Activated CD8-positive, alpha-beta T cell treated with anti-CD3 and anti-CD28 coated beads for 36 hours (primary cell): ENCODE measurements at regions not wholly inside any gene's neighbourhood (a gene's known extent, or its start where the extent isn't known, plus 50 kb on each side); places are given as distances from the start of the nearest gene placed in this dataset.

Source experiments
- ATAC-seq: fragments of 200-7000 bp; cut with Tn5 transposase; one replicate; pipeline ENCODE4 v1.10.0; 2021; ENCODE audit warnings: mild to moderate bottlenecking, moderate library complexity
- CTCF ChIA-PET: fragments of 350-600 bp; sonication (Branson Sonifier 250); formaldehyde crosslinking; loops from one replicate; lab custom pipeline; 2021; ENCODE audit warnings: antibody characterized with exemption; lab: Charles Lee
- POLR2A ChIA-PET: fragments of 350-600 bp; sonication (Branson Sonifier 250); formaldehyde crosslinking; loops from one replicate; lab custom pipeline; 2021; ENCODE audit warnings: antibody characterized with exemption; lab: Charles Lee
- DNase-seq: peaks from one replicate; pipeline ENCODE4 v3.0.0-alpha.2; 2020
- H3K27ac Mint-ChIP-seq: one replicate; pipeline ENCODE4 v1.8.0; 2021; ENCODE audit warnings: mild to moderate bottlenecking, mixed read lengths
- H3K27me3 Mint-ChIP-seq: one replicate; pipeline ENCODE4 v1.8.0; 2021; ENCODE audit warnings: mixed read lengths
- H3K36me3 Mint-ChIP-seq: one replicate; pipeline ENCODE4 v1.8.0; 2021; ENCODE audit warnings: low read depth, mixed read lengths
- H3K4me1 Mint-ChIP-seq: one replicate; pipeline ENCODE4 v1.8.0; 2021; ENCODE audit warnings: low read depth, mixed read lengths
- H3K4me3 Mint-ChIP-seq: one replicate; pipeline ENCODE4 v1.8.0; 2021; ENCODE audit warnings: mild to moderate bottlenecking, moderate library complexity, mixed read lengths
- H3K9me3 Mint-ChIP-seq: one replicate; pipeline ENCODE4 v1.8.0; 2021; ENCODE audit warnings: mixed read lengths
- CTCF ChIP-seq: fragments of 200-600 bp; IDR thresholded peaks from one replicate; pipeline ENCODE4 v1.8.0; 2022; ENCODE audit warnings: antibody characterized with exemption, mild to moderate bottlenecking
- intact Hi-C: fragments of 100-400 bp; cut with micrococcal nuclease; formaldehyde crosslinking; loops from one replicate; pipeline ENCODE4 v1.10.0; 2022

DNA sequence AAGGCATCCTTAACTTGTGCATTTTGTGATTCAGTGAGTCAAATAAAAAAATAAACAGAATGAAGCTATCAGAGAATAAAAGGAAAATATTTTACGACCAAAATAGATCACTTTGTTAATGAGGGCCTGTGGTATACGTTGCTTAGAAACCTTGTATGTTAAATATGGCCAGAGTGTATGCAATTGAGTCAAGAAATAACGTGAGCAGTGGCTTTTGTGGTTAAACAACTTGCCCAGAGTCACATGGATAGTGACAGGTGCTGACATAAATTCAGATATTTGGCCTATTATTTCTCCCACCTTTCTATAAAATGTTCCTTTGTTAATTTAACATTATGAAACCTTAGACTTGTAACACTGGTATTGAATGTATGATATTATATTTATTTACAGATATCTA lies 393.4 kb downstream of the PABPC4L start:
- TF ChIP-seq CTCF = no peak
- H3K27ac Mint-ChIP-seq = no peak overlapping the region
- no peaks in the 10 kb centered on the region for H3K36me3 Mint-ChIP-seq
- DNase-seq (no peak), ATAC-seq (no peak)
- no peaks in the 10 kb centered on the region for H3K4me1 Mint-ChIP-seq
- no peaks in the 10 kb centered on the region for H3K27me3 Mint-ChIP-seq
- H3K4me3 Mint-ChIP-seq = no peak overlapping the region
- CTCF ChIA-PET = no interaction called here
- intact Hi-C loops = no loop called here
- H3K9me3 Mint-ChIP-seq = peaks cover 2% of the 10 kb centered on the region
- POLR2A ChIA-PET = no interaction called here

GRCh38 chr4:133803341-133803740 lies 398.2 kb downstream of the PABPC4L start:
- intact Hi-C loops = no loop called here
- Mint-ChIP-seq H3K4me1 (no peaks in the 10 kb centered on the region), H3K27me3 (no peaks in the 10 kb centered on the region), H3K27ac (no peak overlapping the region), H3K9me3 (no peaks in the 10 kb centered on the region), H3K36me3 (no peaks in the 10 kb centered on the region), H3K4me3 (no peak overlapping the region)
- CTCF ChIA-PET = no interaction called here
- no peak for TF ChIP-seq CTCF
- no peak for DNase-seq
- POLR2A ChIA-PET = no interaction called here
- ATAC-seq = no peak

DNA sequence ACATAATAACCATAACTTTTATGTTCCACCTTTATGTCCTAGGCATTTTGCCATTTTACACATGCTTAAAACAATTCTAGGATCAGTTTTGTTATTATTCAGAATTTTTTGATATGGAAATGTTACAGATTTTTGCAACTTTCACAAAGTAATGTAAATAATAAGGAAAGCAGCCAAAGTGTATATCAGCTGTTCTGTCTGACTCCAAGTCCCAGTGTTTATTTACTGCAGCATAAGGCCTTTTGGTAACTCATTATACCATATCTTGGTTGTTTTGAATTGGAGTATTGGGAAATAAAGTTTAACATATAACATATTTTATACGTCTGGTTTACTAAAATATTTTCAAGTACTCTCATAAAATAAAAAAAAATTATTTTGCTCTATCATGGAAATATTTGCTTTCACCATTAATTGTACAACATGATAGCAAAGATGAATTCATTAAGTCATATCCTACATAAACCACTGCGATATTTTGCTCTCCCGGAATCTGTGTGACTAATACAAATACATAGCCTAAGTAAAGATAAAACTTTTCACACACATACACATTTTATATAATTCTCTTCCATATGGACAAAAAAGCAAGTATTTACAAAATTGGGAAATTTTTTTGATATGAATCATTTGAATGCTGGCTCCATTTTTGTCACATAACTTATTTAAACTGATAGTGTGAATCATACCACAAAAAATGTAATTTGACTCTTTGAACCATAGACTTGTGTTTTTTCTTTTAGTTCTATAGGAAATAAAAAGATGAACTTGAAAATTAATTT lies 399.0 kb downstream of the PABPC4L start:
- no peaks in the 10 kb centered on the region for H3K36me3 Mint-ChIP-seq
- ChIA-PET POLR2A (no interaction called here), CTCF (no interaction called here)
- ATAC-seq = no peak
- H3K4me1 Mint-ChIP-seq = no peaks in the 10 kb centered on the region
- no peaks in the 10 kb centered on the region for H3K9me3 Mint-ChIP-seq
- DNase-seq = no peak
- no peaks in the 10 kb centered on the region for H3K27me3 Mint-ChIP-seq
- H3K27ac Mint-ChIP-seq = no peak overlapping the region
- H3K4me3 Mint-ChIP-seq = no peak overlapping the region
- no peak for TF ChIP-seq CTCF
- intact Hi-C loops = no loop called here

- Mint-ChIP-seq H3K9me3 (no peaks in the 10 kb centered on the region), H3K4me1 (no peaks in the 10 kb centered on the region), H3K4me3 (no peak overlapping the region), H3K36me3 (no peaks in the 10 kb centered on the region), H3K27ac (no peak overlapping the region), H3K27me3 (no peaks in the 10 kb centered on the region)
- ATAC-seq = no peak
- no peak for DNase-seq
- ChIA-PET CTCF (no interaction called here), POLR2A (no interaction called here)
- TF ChIP-seq CTCF = no peak
- intact Hi-C loops = no loop called here
Measured at GRCh38 chr4:133801883-133802282, 399.7 kb downstream of the PABPC4L start.

DNA sequence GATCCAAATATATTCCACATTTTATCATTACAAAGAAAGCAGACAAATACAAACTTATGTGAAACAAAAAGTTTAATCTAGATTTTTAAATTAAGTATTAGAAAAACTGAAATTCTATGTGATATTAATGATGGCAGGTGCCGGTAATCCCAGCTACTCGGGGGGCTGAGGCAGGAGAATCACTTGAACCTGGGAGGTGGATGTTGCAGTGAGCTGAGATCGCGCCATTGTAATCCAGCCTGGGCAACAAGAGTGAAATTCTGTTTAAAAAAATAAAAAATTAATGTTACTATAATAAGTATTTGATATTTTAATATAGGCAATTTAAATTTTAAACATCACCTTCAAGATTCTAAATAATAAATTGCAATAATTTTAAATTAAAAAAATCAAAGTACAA lies 400.6 kb downstream of the PABPC4L start:
- H3K36me3 Mint-ChIP-seq = no peaks in the 10 kb centered on the region
- DNase-seq = no peak
- H3K27me3 Mint-ChIP-seq = no peaks in the 10 kb centered on the region
- intact Hi-C loops = no loop called here
- no peak overlapping the region for H3K4me3 Mint-ChIP-seq
- peaks cover 1% of the 10 kb centered on the region for H3K9me3 Mint-ChIP-seq
- CTCF ChIA-PET = no interaction called here
- POLR2A ChIA-PET = no interaction called here
- TF ChIP-seq CTCF = no peak
- no peak overlapping the region for H3K27ac Mint-ChIP-seq
- H3K4me1 Mint-ChIP-seq = no peaks in the 10 kb centered on the region
- ATAC-seq = no peak
